Mammary epithelial cell (primary cell): ENCODE measurements at regions not wholly inside any gene's neighbourhood (a gene's known extent, or its start where the extent isn't known, plus 50 kb on each side); places are given as distances from the start of the nearest gene placed in this dataset.

ENCODE experiments used
- CTCF ChIP-seq, 2 donors: IDR thresholded peaks in 1 of 2; conservative IDR thresholded peaks in 1 of 2; 2 replicates each; pipeline ENCODE4 v1.5.1; 2011 to 2012; ENCODE audit warnings: inconsistent platforms in 2 of 2, low read length in 2 of 2, mild to moderate bottlenecking in 2 of 2, control low read depth in 1 of 2, low read depth in 1 of 2; ENCODE audit not compliant: insufficient read depth in 1 of 2; ENCODE audit errors: extremely low read depth in 1 of 2
- EZH2 ChIP-seq: IDR thresholded peaks from 2 replicates; pipeline ENCODE4 v1.6.1; 2012; ENCODE audit warnings: low read length, inconsistent platforms, borderline replicate concordance

- TF ChIP-seq CTCF (conservative IDR thresholded peaks at IDR 0.05 in 1 of 2, IDR thresholded peaks at IDR 0.05 in 1 of 2; ENCODE audit: extremely low read depth in 1 of 2, insufficient read depth in 1 of 2, low read depth in 1 of 2, low read length in 2 of 2) (no peak), EZH2 (no peak)
Observed at GRCh38 chr4:71962622-71963264, 69.1 kb upstream of the NPFFR2 start.
